Stimulated activated CD8-positive, alpha-beta memory T cell treated with anti-CD3 and anti-CD28 coated beads, Interleukin-15, amount 100 ng/mL, for 24 hours (primary cell): ENCODE measurements at regions not wholly inside any gene's neighbourhood (a gene's known extent, or its start where the extent isn't known, plus 50 kb on each side); places are given as distances from the start of the nearest gene placed in this dataset.

ENCODE experiments used
- DNase-seq: peaks from one replicate; pipeline ENCODE4 v3.0.0-alpha.2; 2020; ENCODE audit warnings: low read depth

DNA sequence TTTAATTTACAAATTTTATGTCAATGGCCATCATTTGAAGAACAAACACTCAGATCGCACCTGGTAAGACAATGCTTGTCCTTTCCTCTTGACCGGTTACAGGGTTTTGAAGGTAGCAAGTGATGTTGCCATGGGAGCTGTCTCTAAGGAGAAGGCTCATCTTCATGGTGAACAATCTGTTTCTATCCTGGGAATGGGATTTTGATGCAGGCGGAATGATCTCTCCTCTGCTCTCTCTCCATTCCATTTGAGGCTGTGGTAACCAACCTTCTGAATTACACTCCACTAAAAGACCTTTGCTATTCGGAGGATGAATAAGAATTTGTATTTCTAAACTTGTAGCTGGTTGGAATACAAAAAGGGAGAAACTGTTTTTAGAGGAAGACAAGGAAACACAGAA, 57.9 kb upstream of the SLC5A9 start:
- DNase-seq, result no peak

GRCh38 chr1:48160486-48161132, 61.9 kb upstream of the SLC5A9 start:
- no peak for DNase-seq

- no peak for DNase-seq
Observed at GRCh38 chr1:48139275-48139674, 83.2 kb upstream of the SLC5A9 start.

DNA sequence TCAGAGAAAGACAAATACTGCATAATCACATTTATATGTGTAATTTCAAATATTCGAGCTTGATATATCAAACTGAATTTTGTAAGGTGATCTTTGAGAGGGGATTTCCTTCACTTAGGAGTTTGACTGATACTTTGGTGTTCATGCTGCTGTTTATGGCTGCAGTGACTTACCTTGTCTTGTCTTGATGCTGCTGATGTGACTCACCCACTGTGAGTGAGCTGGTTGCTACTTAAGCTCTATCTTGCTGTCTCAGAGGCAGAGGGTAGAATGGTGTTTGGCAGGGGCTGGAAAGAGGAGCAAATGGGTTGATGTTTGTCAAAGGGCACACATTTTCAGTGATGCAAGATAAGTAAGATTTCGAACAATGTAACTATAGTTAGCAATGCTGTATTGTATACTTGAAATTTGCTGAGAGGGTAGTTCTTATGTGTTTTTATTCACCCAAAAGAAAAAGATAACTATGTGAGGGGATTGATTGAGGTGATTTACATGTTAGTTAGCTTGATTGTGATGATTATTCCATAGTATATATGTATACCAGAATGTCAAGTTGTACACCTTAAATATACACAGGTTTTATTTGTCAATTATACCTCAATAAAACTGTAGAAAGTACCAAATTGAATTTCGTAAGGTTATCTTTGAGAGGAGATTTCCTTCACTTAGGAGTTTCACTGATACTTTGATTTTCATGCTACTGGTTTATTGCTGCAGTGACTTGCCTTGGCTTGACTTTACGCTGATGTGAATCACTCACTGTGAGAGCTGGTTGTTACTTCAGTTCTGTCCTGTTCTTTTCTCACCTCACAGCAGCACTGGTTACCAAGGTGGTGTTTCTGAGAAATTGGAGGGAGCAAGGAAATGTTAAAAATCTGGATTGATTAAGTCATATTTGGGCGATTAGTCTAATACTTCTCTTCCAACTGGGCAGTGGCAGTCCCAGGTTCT, 94.5 kb upstream of the SLC5A9 start:
- DNase-seq, result no peak

- DNase-seq, result no peak
Observed at GRCh38 chr1:48123647-48124046, 98.9 kb upstream of the SLC5A9 start.

GRCh38 chr1:48121955-48122354, 100.6 kb upstream of the SLC5A9 start:
- DNase-seq, result no peak

GRCh38 chr1:48120621-48121020, 101.9 kb upstream of the SLC5A9 start:
- no peak for DNase-seq

DNA sequence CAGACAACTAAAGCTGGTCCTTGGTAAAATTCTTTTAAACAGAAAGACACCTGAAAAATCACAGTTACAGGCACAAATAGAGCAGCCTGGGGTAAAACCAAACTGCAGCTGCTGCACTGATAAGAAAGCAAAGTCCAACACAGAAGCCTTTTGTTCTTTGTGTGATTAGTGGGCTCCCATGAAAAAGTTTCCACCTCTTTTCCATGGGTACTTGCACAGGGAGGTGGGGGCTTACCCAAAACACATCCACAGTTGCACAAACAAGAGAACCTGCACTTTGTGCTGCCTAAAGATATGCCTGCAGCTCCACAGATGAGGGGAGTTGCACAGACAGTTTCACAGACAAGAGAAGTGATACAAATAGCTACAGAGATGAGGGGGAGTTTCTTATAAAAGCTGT, 106.7 kb upstream of the SLC5A9 start:
- no peak for DNase-seq

DNA sequence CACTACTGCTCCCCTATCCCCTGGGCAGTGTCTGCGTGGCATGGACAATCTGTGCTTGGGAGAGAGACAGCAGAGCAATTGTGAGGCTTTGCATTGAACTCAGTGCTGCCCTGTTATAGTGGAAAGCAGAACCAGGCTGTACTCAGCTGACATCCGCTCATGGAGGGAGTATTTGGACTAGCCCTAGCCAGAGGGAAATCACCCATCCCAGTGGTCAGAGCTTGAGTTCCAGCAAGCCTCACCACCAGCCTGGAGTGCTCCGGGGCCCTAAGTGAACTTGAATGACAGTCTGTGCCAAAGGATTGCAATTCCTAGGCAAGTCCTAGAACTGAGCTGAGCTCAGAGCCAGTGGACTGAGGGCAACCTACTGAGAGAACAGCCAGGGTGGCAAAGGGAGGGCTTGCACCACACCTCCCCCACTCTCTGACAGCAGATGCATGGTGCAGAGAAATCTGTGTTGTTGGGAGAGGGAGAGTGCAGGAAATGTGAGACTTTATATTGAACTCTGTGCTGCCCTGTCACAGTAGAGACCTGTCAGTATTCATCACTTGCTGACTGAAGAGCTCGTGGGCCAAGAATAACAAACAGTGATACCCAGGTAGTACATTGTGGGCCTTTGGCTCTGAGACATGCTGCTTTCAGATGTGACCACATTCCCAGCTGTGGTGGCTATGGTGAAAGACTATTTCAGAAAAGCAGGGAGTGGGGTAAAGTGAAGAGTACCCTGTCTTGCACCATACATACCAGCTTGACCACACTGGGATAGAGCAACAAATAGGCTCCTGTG, 107.7 kb upstream of the SLC5A9 start:
- DNase-seq, result no peak

- DNase-seq, result no peak
Observed at GRCh38 chr1:48109390-48110013, 112.3 kb upstream of the TRABD2B start.

DNA sequence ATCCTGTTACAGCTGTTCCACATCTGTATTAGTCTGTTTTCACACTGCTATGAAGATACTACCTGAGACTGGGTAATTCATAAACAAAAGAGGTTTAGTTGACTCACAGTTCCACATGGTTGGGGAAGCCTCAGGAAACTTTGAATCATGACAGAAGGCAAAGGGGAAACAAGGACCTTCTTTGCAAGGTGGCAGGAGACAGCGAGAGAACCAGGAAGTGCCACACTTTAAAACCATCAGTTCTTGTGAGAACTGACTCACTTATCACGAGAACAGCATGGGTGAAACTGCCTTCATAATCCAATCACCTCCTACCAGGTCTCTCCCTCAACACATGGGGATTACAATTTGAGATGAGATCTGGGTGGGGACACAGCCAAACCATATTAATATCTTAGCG, 110.3 kb upstream of the TRABD2B start:
- no peak for DNase-seq

- DNase-seq, result no peak
Observed at GRCh38 chr1:48106049-48106448, 108.9 kb upstream of the TRABD2B start.

DNA sequence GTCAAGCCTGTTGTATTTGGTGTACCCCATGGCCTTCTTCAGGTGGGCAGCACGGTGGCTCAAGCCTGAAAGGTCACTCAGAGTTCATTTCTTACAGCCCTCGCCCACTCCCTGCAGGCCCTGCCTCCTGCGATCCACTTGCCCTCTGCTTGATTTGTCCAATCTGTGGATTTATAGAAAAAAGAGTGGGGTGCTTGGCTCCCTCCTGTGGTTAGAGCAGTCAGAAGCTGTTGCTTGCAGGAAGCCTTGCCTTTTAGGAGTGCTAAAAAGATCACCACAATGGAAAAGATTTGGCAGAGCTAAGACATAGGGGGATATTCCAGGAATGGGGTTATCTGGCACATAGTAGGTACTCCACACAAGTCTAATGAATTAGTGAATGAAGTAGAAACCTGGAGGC, 108.0 kb upstream of the TRABD2B start:
- DNase-seq, result no peak

DNA sequence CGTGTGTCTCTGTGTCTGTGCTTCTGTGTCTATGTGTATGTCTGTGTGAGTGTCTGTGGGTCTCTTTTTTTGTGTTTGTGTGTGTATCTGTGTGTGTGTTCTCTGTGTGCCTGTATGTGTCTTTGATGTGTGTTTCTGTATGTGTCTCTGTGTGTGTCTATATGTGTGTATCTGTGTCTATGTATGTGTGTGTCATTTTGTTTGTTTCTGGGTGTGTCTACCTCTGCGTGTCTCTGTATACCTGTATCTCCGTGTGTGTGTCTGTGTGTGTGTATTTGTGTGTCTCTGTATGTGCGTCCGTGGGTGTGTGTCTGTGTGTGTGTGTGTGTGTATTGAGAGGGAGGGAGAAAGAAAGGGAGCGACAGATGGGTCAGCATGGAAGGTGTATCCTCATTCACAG, 106.3 kb upstream of the TRABD2B start:
- no peak for DNase-seq

DNA sequence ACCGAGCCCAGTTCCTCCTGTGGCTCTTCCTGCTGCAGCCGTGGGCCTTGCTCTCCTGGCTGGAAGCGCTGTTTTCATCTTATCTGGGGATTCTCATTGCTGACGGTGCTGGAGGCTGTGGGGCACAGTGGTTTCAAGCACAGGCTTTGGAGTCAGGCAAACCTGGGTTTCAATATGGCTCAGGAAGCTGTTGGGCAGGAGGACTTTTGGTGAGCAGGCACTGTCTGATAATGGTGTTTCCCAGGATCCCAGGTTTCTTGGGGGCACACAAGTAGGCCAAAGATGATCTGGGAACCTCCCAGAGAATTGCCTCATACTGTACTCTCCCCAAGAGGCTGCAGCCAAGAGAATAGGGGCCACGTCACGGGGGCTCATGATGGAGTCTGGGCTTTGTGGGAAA, 105.6 kb upstream of the TRABD2B start:
- no peak for DNase-seq

- DNase-seq, result no peak
Observed at GRCh38 chr1:48099072-48099773, 102.0 kb upstream of the TRABD2B start.

DNA sequence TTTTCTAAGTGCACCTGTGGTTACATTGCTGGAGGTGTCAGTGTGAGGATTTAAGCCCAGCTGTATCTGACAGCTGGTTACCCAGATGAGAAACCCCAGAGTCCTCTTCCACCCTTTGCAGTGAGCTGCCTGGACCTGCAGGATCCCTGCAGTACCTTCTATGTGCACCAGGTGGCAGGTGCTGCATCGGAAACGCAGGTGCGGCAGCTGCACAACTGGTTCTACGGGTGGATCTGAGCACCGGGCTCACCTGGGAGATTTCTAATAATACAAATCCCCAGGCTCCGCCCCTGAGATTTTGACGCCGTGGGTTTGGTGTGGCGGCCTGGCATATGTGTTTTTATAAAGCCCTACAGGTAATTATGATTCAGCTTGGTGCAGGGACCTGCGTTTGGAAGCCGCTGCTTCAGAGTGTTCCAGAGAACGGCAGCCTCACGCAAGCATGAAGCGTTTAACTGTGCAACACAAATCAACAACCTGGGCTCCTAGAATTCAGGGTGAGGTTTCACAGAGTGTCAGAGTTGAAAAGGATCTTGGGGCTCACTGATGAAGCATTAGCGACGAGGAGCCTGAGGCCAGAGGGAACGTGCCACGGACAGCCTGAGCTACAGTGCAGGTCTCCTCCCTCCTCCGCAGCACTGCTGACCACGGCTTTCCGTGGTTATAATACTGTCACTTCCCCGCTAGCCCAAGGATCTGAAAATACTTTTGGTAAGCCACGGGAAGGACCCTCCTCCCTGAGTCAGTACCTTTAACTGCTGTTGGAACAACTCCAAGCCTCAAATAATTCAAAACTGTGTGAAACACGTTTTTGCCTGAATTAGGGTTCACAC, 96.7 kb upstream of the TRABD2B start:
- DNase-seq, result peak; percentile 33

DNA sequence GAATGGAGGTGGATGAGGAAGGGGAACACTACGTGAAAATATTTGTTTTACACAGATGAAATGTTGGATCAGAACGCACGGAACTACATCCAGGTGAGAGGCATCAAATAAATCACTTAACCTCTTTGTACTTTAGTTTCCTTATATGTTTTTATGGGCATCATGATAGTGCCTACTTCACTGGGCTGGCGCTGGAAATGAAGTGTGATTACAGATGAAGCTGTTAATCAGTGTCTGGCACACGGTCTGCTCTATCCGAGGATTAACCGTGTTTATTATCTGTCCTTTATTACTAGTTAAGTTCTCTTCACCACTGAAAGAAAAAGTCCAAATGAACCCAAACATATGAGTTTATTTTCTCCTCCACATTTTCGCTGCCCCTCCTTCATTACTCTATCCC, 96.0 kb upstream of the TRABD2B start:
- no peak for DNase-seq

- DNase-seq, result no peak
Observed at GRCh38 chr1:48092401-48092800, 95.2 kb upstream of the TRABD2B start.

GRCh38 chr1:48089356-48089891, 92.2 kb upstream of the TRABD2B start:
- no peak for DNase-seq
